ENCODE measurements at regions not wholly inside any gene's neighbourhood (a gene's known extent, or its start where the extent isn't known, plus 50 kb on each side); places are given as distances from the start of the nearest gene placed in this dataset.

GRCh38 chr20:48451401-48451800, 376.4 kb downstream of the PREX1 start:
- TF ChIP-seq, protein P1, sequence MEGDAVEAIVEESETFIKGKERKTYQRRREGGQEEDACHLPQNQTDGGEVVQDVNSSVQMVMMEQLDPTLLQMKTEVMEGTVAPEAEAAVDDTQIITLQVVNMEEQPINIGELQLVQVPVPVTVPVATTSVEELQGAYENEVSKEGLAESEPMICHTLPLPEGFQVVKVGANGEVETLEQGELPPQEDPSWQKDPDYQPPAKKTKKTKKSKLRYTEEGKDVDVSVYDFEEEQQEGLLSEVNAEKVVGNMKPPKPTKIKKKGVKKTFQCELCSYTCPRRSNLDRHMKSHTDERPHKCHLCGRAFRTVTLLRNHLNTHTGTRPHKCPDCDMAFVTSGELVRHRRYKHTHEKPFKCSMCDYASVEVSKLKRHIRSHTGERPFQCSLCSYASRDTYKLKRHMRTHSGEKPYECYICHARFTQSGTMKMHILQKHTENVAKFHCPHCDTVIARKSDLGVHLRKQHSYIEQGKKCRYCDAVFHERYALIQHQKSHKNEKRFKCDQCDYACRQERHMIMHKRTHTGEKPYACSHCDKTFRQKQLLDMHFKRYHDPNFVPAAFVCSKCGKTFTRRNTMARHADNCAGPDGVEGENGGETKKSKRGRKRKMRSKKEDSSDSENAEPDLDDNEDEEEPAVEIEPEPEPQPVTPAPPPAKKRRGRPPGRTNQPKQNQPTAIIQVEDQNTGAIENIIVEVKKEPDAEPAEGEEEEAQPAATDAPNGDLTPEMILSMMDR (IDR thresholded peaks at IDR 0.05), result no peak
- TF ChIP-seq POLR2A (IDR thresholded peaks at IDR 0.05), result no peak
- TF ChIP-seq POLR2AphosphoS5 (IDR thresholded peaks at IDR 0.05; ENCODE audit: insufficient read depth in 1 of 2, low read depth in 1 of 2), result no peak
